ENCODE measurements at regions not wholly inside any gene's neighbourhood (a gene's known extent, or its start where the extent isn't known, plus 50 kb on each side); places are given as distances from the start of the nearest gene placed in this dataset.

DNA sequence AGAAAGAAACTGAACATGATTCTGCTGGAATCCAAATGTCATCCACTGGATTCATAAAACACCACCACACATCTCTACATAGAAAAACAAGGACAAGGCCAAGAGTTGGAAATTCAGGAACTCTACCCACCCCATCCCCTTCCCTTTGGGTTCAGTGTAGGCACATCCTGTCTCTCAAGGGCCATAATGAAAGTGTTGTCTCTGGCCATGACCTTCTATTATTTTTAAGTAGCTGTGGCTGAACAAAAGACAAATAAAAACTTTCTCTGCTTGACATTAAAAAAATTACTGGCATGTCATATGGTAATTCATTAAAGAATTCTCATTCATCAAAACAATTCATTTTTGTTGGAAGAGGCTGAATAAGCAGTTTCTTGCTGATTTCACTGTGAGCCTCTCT, 54.9 kb upstream of the ZBTB18 start:
- no peaks in the 10 kb centered on the region for H3K4me1 ChIP-seq (ENCODE audit: control insufficient read depth, insufficient read depth, low read length)
- no peaks in the 10 kb centered on the region for H3K27me3 ChIP-seq (ENCODE audit: control insufficient read depth, insufficient read depth, low read length)
- no peaks in the 10 kb centered on the region for H3K36me3 ChIP-seq (ENCODE audit: control insufficient read depth, insufficient read depth, low read length)
- no peak overlapping the region for H3K4me3 ChIP-seq (ENCODE audit: low read depth, low read length)
- no peaks in the 10 kb centered on the region for H3K9me3 ChIP-seq (ENCODE audit: control insufficient read depth, insufficient read depth, low read length)
- H3K9ac ChIP-seq (ENCODE audit: low read depth, low read length): no peak overlapping the region

DNA sequence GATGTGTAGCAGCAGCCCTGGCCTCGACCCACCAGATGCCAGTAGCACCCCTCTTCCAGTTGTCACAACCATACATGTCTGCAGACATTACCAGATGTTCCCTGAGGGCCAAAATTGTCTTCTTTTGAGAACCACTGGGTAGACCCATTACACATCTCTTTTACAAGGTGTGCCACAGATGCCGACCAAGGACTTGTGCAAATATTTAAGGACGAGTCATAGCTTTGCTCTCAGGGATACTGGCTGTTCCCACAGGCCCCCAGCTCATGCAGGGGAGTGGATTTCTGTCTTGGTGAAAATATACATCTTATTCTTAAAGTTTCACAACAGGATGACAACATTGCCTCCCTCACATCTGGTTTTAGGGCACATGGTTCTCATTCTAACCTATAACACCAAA, 59.4 kb upstream of the ZBTB18 start:
- Histone ChIP-seq H3K36me3 (ENCODE audit: control insufficient read depth, insufficient read depth, low read length) (no peaks in the 10 kb centered on the region), H3K9me3 (ENCODE audit: control insufficient read depth, insufficient read depth, low read length) (no peaks in the 10 kb centered on the region), H3K4me1 (ENCODE audit: control insufficient read depth, insufficient read depth, low read length) (no peaks in the 10 kb centered on the region), H3K9ac (ENCODE audit: low read depth, low read length) (no peak overlapping the region), H3K4me3 (ENCODE audit: low read depth, low read length) (no peak overlapping the region), H3K27me3 (ENCODE audit: control insufficient read depth, insufficient read depth, low read length) (no peaks in the 10 kb centered on the region)

DNA sequence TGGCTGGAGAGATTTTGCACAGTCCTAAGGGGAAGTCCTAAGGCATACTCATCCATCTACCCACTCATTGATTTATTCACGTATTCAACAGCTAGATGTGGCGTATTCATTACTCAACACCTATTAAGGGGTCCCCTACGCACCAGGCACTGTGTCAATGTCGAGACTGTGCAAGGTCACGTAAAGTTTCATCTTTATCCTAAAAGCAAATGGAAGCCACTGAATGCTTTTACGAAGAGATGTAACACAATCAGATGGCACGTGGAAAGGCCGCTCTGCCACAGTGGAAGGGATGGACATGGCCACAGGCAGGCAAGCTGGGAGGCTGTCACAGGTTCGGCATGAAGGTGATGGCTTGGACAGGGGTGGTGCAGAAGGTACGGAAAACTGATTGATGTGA, 66.3 kb upstream of the ZBTB18 start:
- Histone ChIP-seq H3K27me3 (ENCODE audit: control insufficient read depth, insufficient read depth, low read length) (no peaks in the 10 kb centered on the region), H3K9ac (ENCODE audit: low read depth, low read length) (no peak overlapping the region), H3K4me3 (ENCODE audit: low read depth, low read length) (no peak overlapping the region), H3K36me3 (ENCODE audit: control insufficient read depth, insufficient read depth, low read length) (no peaks in the 10 kb centered on the region), H3K9me3 (ENCODE audit: control insufficient read depth, insufficient read depth, low read length) (no peaks in the 10 kb centered on the region), H3K4me1 (ENCODE audit: control insufficient read depth, insufficient read depth, low read length) (no peaks in the 10 kb centered on the region)

DNA sequence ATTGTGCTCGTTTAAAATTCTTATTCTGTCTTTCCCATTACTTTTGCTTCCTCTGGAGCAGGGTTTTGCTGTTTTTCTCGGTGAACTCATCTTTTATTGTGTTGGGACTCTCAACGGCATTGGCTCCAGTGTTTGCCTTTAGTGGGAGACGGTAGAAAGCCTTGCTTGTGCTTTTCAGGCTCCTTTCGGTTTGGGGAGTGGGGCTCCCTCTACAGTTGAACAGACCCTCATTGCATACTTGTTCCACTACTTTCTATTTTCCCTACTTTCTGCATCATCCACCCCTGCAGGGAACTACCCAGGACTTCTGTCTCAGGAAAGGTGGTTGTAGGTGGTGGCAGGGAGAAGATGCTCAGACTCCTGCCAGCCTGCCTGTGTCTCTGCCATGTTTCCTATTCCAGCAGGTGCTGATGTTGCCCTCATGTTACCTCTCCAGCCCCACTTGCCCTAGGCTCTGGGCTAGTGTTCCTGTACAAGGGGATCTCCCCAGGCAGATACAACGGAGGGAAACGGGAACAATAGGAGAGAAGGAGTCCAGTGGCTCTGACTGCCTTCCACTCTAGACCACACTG, 68.5 kb upstream of the ZBTB18 start:
- no peaks in the 10 kb centered on the region for H3K9me3 ChIP-seq (ENCODE audit: control insufficient read depth, insufficient read depth, low read length)
- no peaks in the 10 kb centered on the region for H3K27me3 ChIP-seq (ENCODE audit: control insufficient read depth, insufficient read depth, low read length)
- no peak overlapping the region for H3K4me3 ChIP-seq (ENCODE audit: low read depth, low read length)
- H3K4me1 ChIP-seq (ENCODE audit: control insufficient read depth, insufficient read depth, low read length): no peaks in the 10 kb centered on the region
- no peaks in the 10 kb centered on the region for H3K36me3 ChIP-seq (ENCODE audit: control insufficient read depth, insufficient read depth, low read length)
- no peak overlapping the region for H3K9ac ChIP-seq (ENCODE audit: low read depth, low read length)

DNA sequence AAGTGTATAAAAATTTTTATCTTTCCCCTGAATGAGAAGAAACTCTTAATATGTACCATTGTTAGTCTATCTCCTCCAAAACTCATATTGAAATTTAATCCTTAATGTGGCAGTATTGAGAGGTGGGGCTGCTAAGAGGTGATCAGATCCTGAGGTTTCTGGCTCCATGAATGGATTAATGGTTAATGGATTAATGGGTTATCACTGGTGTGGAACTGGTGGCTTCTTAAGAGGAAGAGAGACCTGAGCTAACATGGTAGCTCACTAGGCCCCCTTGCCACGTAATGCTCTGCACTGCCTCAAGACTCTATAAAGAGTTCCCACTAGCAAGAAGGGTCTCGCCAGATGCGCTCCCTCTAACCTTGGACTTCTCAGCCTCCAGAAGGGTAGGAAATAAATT, 70.6 kb upstream of the ZBTB18 start:
- Histone ChIP-seq H3K4me1 (ENCODE audit: control insufficient read depth, insufficient read depth, low read length) (no peaks in the 10 kb centered on the region), H3K9ac (ENCODE audit: low read depth, low read length) (no peak overlapping the region), H3K4me3 (ENCODE audit: low read depth, low read length) (no peak overlapping the region), H3K36me3 (ENCODE audit: control insufficient read depth, insufficient read depth, low read length) (no peaks in the 10 kb centered on the region), H3K9me3 (ENCODE audit: control insufficient read depth, insufficient read depth, low read length) (no peaks in the 10 kb centered on the region), H3K27me3 (ENCODE audit: control insufficient read depth, insufficient read depth, low read length) (no peaks in the 10 kb centered on the region)

DNA sequence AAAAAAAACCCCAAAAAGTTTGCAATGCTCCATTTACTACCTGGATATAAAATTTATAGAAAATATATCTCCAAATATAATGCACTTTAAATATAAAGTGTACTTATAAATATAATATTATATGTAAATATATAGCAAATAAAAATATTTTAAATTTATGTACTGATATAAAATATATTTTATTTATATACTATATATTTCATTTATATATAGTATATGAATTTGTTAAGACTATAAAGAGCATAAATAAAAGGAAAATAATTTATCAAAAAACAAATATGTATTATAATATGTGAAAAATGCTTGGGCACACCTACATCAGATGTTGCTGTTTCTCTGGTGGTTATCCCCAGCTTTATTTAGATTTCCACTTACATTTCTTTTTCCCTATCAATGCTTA, 71.0 kb upstream of the ZBTB18 start:
- no peaks in the 10 kb centered on the region for H3K9me3 ChIP-seq (ENCODE audit: control insufficient read depth, insufficient read depth, low read length)
- H3K4me1 ChIP-seq (ENCODE audit: control insufficient read depth, insufficient read depth, low read length): no peaks in the 10 kb centered on the region
- no peak overlapping the region for H3K9ac ChIP-seq (ENCODE audit: low read depth, low read length)
- H3K4me3 ChIP-seq (ENCODE audit: low read depth, low read length): no peak overlapping the region
- no peaks in the 10 kb centered on the region for H3K27me3 ChIP-seq (ENCODE audit: control insufficient read depth, insufficient read depth, low read length)
- no peaks in the 10 kb centered on the region for H3K36me3 ChIP-seq (ENCODE audit: control insufficient read depth, insufficient read depth, low read length)

DNA sequence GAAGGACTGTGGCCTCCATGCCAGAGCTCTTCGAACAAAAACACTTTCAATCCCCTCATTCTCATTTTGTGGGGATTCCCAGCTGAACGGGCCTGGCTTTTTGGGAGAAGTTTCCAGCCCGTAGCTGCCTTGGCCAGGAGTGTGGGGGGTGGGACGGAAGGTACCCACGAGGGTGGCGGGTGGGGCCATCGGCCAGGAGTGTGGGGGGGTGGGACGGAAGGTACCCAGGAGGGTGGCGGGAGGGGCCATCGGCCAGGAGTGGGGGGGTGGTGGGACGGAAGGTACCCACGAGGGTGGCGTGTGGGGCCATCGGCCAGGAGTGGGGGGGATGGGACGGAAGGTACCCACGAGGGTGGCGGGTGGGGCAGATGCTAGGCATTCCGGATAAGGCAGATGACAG, 71.7 kb upstream of the ZBTB18 start:
- H3K4me3 ChIP-seq (ENCODE audit: low read depth, low read length): no peak overlapping the region

DNA sequence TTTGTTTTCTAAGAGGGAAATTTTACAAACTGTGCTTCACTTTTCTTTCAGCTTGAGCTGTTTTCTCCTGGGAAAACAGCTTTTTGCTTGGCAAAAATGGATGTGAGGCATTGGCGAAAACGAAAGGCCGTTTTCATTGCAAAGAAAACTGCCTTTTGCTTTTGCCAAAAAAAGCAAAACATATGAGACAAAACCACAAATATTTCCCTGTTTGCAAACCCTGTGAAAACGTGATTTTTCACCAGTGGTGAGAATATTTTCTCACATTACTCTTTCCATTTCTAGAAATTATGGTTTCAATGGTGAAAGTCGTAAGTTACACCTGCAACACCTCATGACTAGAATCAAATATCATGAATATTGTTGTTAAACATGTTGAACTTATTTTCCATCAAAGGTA, 74.0 kb upstream of the ZBTB18 start:
- Histone ChIP-seq H3K27me3 (ENCODE audit: control insufficient read depth, insufficient read depth, low read length) (no peaks in the 10 kb centered on the region), H3K36me3 (ENCODE audit: control insufficient read depth, insufficient read depth, low read length) (no peaks in the 10 kb centered on the region), H3K9me3 (ENCODE audit: control insufficient read depth, insufficient read depth, low read length) (no peaks in the 10 kb centered on the region), H3K4me3 (ENCODE audit: low read depth, low read length) (no peak overlapping the region), H3K4me1 (ENCODE audit: control insufficient read depth, insufficient read depth, low read length) (no peaks in the 10 kb centered on the region), H3K9ac (ENCODE audit: low read depth, low read length) (no peak overlapping the region)

More for the DNA sequence above, 71.7 kb upstream of the ZBTB18 start:
- Histone ChIP-seq H3K9me3 (ENCODE audit: control insufficient read depth, insufficient read depth, low read length) (no peaks in the 10 kb centered on the region), H3K27me3 (ENCODE audit: control insufficient read depth, insufficient read depth, low read length) (no peaks in the 10 kb centered on the region), H3K9ac (ENCODE audit: low read depth, low read length) (no peak overlapping the region), H3K36me3 (ENCODE audit: control insufficient read depth, insufficient read depth, low read length) (no peaks in the 10 kb centered on the region), H3K4me1 (ENCODE audit: control insufficient read depth, insufficient read depth, low read length) (no peaks in the 10 kb centered on the region)

DNA sequence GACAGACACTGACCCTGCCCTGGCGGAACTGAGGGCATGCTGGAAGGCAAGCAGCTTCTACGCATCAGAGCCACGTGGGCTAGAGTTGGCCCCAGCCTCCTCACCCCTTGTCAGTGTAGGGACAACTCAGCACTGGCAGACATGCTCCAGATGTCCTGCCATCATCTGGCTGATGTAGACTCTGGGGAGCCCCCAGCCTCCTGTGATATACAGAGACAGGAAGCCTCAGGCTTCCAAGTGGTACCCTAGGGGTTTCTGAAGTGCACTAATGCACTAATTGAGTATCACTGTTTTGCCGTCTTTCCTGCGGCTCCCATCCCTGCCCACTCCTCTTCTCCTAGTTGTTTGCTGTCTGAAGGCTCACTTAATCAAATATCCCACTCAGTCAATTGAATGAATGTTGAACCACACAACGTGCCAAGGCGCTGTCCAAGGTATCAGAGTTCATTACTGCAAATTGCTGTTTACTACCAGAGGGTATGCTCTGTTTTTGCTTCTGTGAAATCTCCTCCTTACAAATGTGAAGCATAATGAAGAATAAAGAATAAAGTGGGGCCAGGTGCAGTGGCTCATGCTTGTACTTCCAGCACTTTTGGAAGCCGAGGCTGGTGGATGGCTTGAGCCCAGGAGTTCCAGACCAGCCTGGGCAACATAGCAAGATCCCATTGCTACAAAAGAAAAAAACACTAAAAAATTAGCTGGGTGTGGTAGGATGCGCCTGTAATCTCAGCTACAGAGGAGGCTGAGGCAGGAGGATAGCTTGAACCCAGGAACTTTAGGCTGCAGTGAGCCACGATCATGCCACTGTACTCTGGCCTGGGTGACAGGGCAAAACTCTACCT, 76.4 kb upstream of the ZBTB18 start:
- H3K4me1 ChIP-seq (ENCODE audit: control insufficient read depth, insufficient read depth, low read length): no peaks in the 10 kb centered on the region
- no peaks in the 10 kb centered on the region for H3K36me3 ChIP-seq (ENCODE audit: control insufficient read depth, insufficient read depth, low read length)
- no peak overlapping the region for H3K4me3 ChIP-seq (ENCODE audit: low read depth, low read length)
- no peaks in the 10 kb centered on the region for H3K27me3 ChIP-seq (ENCODE audit: control insufficient read depth, insufficient read depth, low read length)
- no peaks in the 10 kb centered on the region for H3K9me3 ChIP-seq (ENCODE audit: control insufficient read depth, insufficient read depth, low read length)
- no peak overlapping the region for H3K9ac ChIP-seq (ENCODE audit: low read depth, low read length)

DNA sequence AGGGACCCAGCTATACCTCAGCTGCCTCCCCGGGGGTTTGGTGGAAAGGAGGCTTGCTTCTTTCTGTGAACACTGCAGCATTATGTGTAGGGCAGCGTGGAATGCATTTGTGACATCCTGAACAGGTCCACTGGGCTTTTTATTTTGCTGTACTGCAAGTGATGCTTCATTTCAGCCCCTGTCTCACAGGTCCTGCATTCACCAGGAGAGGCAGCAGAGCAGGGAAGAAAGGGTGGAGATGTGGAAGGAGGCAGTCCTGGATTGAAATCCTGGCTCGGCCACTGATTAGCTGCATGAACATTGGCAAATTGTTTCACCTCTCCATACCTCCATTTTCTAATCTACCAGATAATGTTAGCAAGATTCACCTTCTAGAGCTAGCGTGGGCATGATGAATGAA, 77.9 kb upstream of the ZBTB18 start:
- Histone ChIP-seq H3K27me3 (ENCODE audit: control insufficient read depth, insufficient read depth, low read length) (no peaks in the 10 kb centered on the region), H3K4me1 (ENCODE audit: control insufficient read depth, insufficient read depth, low read length) (peaks cover 4% of the 10 kb centered on the region), H3K9me3 (ENCODE audit: control insufficient read depth, insufficient read depth, low read length) (no peaks in the 10 kb centered on the region), H3K36me3 (ENCODE audit: control insufficient read depth, insufficient read depth, low read length) (no peaks in the 10 kb centered on the region), H3K4me3 (ENCODE audit: low read depth, low read length) (no peak overlapping the region), H3K9ac (ENCODE audit: low read depth, low read length) (no peak overlapping the region)

DNA sequence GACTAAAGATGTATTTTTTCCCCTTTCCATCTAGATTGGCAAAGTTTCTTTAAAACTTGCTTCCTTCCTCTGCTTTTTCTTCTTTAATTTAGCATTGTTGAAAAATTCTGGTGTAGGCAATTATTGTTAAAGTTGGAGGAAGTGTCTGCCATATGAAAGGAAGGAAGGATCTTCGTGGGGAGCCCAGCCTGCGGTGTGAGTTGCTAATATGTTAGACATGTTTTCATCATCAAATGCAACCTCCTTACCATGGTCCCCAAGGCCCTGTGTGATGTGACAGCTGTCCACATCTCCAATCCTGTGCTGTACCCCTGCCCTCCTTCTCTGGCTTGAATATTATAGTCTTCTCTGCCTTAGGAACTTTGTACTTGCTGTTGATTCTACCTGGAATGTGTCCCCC, 81.0 kb upstream of the ZBTB18 start:
- Histone ChIP-seq H3K27me3 (ENCODE audit: control insufficient read depth, insufficient read depth, low read length) (no peaks in the 10 kb centered on the region), H3K4me1 (ENCODE audit: control insufficient read depth, insufficient read depth, low read length) (peaks cover 7% of the 10 kb centered on the region), H3K36me3 (ENCODE audit: control insufficient read depth, insufficient read depth, low read length) (no peaks in the 10 kb centered on the region), H3K9ac (ENCODE audit: low read depth, low read length) (no peak overlapping the region), H3K4me3 (ENCODE audit: low read depth, low read length) (no peak overlapping the region), H3K9me3 (ENCODE audit: control insufficient read depth, insufficient read depth, low read length) (no peaks in the 10 kb centered on the region)

DNA sequence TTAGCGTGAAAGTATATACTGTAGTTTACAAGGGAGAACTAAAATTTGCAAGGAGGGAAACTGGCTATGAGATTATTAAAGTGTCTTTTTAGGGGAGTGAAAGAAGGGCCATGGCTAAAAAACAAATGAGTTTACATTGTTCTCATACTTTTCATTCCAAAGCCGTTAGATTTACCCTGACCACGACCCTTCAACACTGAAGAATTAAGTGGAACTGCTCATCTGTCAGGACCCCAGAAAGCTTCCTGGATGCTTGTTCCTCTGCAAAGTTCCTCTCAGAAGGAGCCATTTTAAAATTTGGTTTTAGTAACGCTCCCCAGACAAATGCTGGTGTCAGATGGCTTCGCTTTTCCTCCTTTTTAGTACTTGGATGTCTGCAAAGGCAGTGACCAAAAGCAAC, 82.7 kb upstream of the ZBTB18 start:
- peaks cover 7% of the 10 kb centered on the region for H3K4me1 ChIP-seq (ENCODE audit: control insufficient read depth, insufficient read depth, low read length)

More for the DNA sequence above, 82.7 kb upstream of the ZBTB18 start:
- H3K36me3 ChIP-seq (ENCODE audit: control insufficient read depth, insufficient read depth, low read length): no peaks in the 10 kb centered on the region
- no peaks in the 10 kb centered on the region for H3K9me3 ChIP-seq (ENCODE audit: control insufficient read depth, insufficient read depth, low read length)
- no peaks in the 10 kb centered on the region for H3K27me3 ChIP-seq (ENCODE audit: control insufficient read depth, insufficient read depth, low read length)
- H3K4me3 ChIP-seq (ENCODE audit: low read depth, low read length): no peak overlapping the region
- H3K9ac ChIP-seq (ENCODE audit: low read depth, low read length): no peak overlapping the region

Data from iPS-15b (cell line).